OCI-LY3 (cell line): ENCODE measurements at regions not wholly inside any gene's neighbourhood (a gene's known extent, or its start where the extent isn't known, plus 50 kb on each side); places are given as distances from the start of the nearest gene placed in this dataset.

ENCODE experiments used
- H2AFZ ChIP-seq: fragments of 200-600, 300-600 bp; shearing (Covaris generic); 2 replicates; pipeline ENCODE4 v1.6.0; 2014; ENCODE audit warnings: antibody characterized with exemption, low read depth, low read length
- H3K27ac ChIP-seq: fragments of 200-600, 300-600 bp; sonication (generic); 2 replicates; pipeline ENCODE4 v1.5.1; 2014; ENCODE audit warnings: mild to moderate bottlenecking, low read length, moderate library complexity, mixed read lengths
- H3K27me3 ChIP-seq: fragments of 200-600, 300-600 bp; sonication (generic); 2 replicates; pipeline ENCODE4 v1.6.1; 2014; ENCODE audit warnings: low read depth, low read length, mixed read lengths
- H3K36me3 ChIP-seq: fragments of 200-600, 300-600 bp; sonication (generic); replicated peaks from 2 replicates; pipeline ENCODE3; 2014; ENCODE audit warnings: low read depth, low read length, mixed read lengths
- H3K4me1 ChIP-seq: fragments of 300-600, 200-600 bp; sonication (generic); 2 replicates; pipeline ENCODE4 v1.6.1; 2014; ENCODE audit warnings: low read length, mixed read lengths
- H3K4me2 ChIP-seq: fragments of 200-600, 300-600 bp; sonication (generic); 2 replicates; pipeline ENCODE4 v1.6.1; 2014; ENCODE audit warnings: low read length, mixed read lengths
- H3K4me3 ChIP-seq: fragments of 300-600, 200-600 bp; sonication (generic); 2 replicates; pipeline ENCODE4 v1.5.1; 2014; ENCODE audit warnings: antibody characterized with exemption, mild to moderate bottlenecking, low read length, moderate library complexity
- H3K79me2 ChIP-seq: fragments of 300-600, 200-600 bp; shearing (Covaris generic); 2 replicates; pipeline ENCODE4 v1.6.1; 2014; ENCODE audit warnings: mild to moderate bottlenecking, low read length, mixed read lengths
- H3K9ac ChIP-seq: fragments of 300-600, 200-600 bp; shearing (Covaris generic); 2 replicates; pipeline ENCODE4 v1.6.0; 2014; ENCODE audit warnings: mild to moderate bottlenecking, low read length, moderate library complexity
- H3K9me3 ChIP-seq: fragments of 200-600, 300-600 bp; shearing (Covaris generic); 2 replicates; pipeline ENCODE4 v1.6.1; 2014; ENCODE audit warnings: low read length, mixed read lengths; ENCODE audit not compliant: insufficient read depth
- H4K20me1 ChIP-seq: fragments of 200-600, 300-600 bp; sonication (generic); 2 replicates; pipeline ENCODE4 v1.6.1; 2016; ENCODE audit warnings: low read length, mixed read lengths; ENCODE audit not compliant: insufficient read depth
- CTCF ChIP-seq: fragments of 200-600, 300-600 bp; sonication (generic); IDR thresholded peaks from 2 replicates; pipeline ENCODE4 v1.5.1; 2014; ENCODE audit warnings: antibody characterized with exemption, low read length, low read depth
- EZH2phosphoT487 ChIP-seq: fragments of 200-600 bp; shearing (Covaris generic); IDR thresholded peaks from 2 replicates; pipeline ENCODE4 v1.6.1; 2018; ENCODE audit warnings: antibody characterized with exemption, mixed run types, low read depth

DNA sequence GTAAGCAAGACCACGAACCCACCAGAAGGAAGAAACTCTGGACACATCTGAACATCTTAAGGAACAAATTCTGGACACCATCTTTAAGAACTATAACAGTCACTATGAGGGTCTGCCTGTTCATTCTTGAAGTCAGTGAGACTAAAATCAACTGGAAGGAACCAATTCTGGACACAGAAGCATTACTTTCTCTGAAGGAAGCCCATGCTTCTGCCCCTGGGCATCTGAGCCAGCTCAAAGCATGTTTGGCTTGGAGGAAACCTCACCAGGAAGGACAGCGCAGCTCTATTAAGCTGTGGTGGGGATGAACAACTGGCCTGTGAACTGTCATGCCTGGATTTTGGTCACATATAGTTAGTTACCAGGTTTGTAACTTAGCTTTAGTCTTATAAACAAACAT lies 132.4 kb upstream of the GDF10 start:
- H3K4me1 ChIP-seq = no peaks in the 10 kb centered on the region
- H3K79me2 ChIP-seq = no peaks in the 10 kb centered on the region
- no peaks in the 10 kb centered on the region for H3K9me3 ChIP-seq
- H3K36me3 ChIP-seq = no peaks in the 10 kb centered on the region
- H3K4me2 ChIP-seq = no peak overlapping the region
- H2AFZ ChIP-seq = no peak overlapping the region
- no peak overlapping the region for H3K27ac ChIP-seq
- no peaks in the 10 kb centered on the region for H3K27me3 ChIP-seq
- H3K4me3 ChIP-seq = no peak overlapping the region
- no peak overlapping the region for H3K9ac ChIP-seq
- no peak for TF ChIP-seq EZH2phosphoT487
- TF ChIP-seq CTCF = no peak
- H4K20me1 ChIP-seq = no peaks in the 10 kb centered on the region

- H3K9ac ChIP-seq = no peak overlapping the region
- no peaks in the 10 kb centered on the region for H3K27me3 ChIP-seq
- H3K9me3 ChIP-seq = no peaks in the 10 kb centered on the region
- H4K20me1 ChIP-seq = no peaks in the 10 kb centered on the region
- no peak overlapping the region for H2AFZ ChIP-seq
- no peaks in the 10 kb centered on the region for H3K36me3 ChIP-seq
- H3K4me2 ChIP-seq = no peak overlapping the region
- H3K4me3 ChIP-seq = no peak overlapping the region
- no peak for TF ChIP-seq CTCF
- TF ChIP-seq EZH2phosphoT487 = no peak
- H3K4me1 ChIP-seq = no peaks in the 10 kb centered on the region
- no peak overlapping the region for H3K27ac ChIP-seq
- no peaks in the 10 kb centered on the region for H3K79me2 ChIP-seq
These were observed 130.4 kb upstream of the GDF10 start for GRCh38 chr10:47169581-47169980.

DNA sequence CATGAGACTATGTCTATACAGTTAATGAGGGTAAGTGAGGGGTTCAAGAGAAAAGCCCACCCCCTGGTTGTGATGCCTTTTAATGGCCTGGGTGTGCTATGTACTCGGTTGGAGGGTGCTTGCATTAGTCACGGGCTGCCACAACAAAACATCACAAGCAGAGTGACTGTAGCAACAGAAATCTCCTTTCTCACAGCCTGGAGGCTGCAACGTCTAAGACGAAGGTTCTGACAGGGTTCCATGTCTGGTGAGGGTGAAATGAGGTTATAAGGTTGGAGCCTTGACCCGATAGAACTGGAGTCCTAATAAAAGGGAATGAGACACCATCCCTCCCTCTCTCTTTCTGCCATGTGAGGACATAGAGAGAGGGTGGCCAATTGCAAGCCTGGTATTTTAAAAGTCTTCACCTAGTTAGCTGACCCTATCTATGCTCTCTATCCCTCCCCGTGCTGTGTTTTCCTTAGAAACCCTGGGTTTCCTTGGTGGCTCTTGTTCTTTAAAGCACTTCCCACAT lies 126.0 kb upstream of the GDF10 start:
- H4K20me1 ChIP-seq = no peaks in the 10 kb centered on the region
- no peaks in the 10 kb centered on the region for H3K9me3 ChIP-seq
- no peaks in the 10 kb centered on the region for H3K4me1 ChIP-seq
- no peak overlapping the region for H3K9ac ChIP-seq
- H3K27me3 ChIP-seq = no peaks in the 10 kb centered on the region
- no peak overlapping the region for H3K4me3 ChIP-seq
- H3K36me3 ChIP-seq = no peaks in the 10 kb centered on the region
- H2AFZ ChIP-seq = no peak overlapping the region
- TF ChIP-seq EZH2phosphoT487 (no peak), CTCF (no peak)
- no peaks in the 10 kb centered on the region for H3K79me2 ChIP-seq
- no peak overlapping the region for H3K27ac ChIP-seq
- no peak overlapping the region for H3K4me2 ChIP-seq

GRCh38 chr10:47175181-47176123 lies 124.5 kb upstream of the GDF10 start:
- Histone ChIP-seq H3K9ac (no peak overlapping the region), H3K4me2 (no peak overlapping the region), H4K20me1 (no peaks in the 10 kb centered on the region), H3K79me2 (no peaks in the 10 kb centered on the region), H3K9me3 (no peaks in the 10 kb centered on the region), H3K4me1 (no peaks in the 10 kb centered on the region), H3K27ac (no peak overlapping the region), H3K36me3 (no peaks in the 10 kb centered on the region), H2AFZ (no peak overlapping the region), H3K4me3 (no peak overlapping the region), H3K27me3 (no peaks in the 10 kb centered on the region)
- no peak for TF ChIP-seq CTCF
- no peak for TF ChIP-seq EZH2phosphoT487
